Brain microvascular endothelial cell (primary cell): ENCODE measurements at regions not wholly inside any gene's neighbourhood (a gene's known extent, or its start where the extent isn't known, plus 50 kb on each side); places are given as distances from the start of the nearest gene placed in this dataset.
A peak's percentile ranks its signal among the peaks of the same experiment; 100 is the strongest.

ENCODE experiments used
- DNase-seq: peaks from one replicate; pipeline ENCODE4 v3.0.0-alpha.2; 2020
- H3K27ac ChIP-seq: fragments of 250-450 bp; sonication (Bioruptor Pico); 2 replicates; pipeline ENCODE4 v1.5.1; 2020; ENCODE audit warnings: mild to moderate bottlenecking, moderate library complexity
- H3K27me3 ChIP-seq: fragments of 250-450 bp; sonication (Bioruptor Pico); replicated peaks from 2 replicates; pipeline ENCODE4 v1.5.1; 2020; ENCODE audit warnings: mild to moderate bottlenecking
- H3K36me3 ChIP-seq: fragments of 250-450 bp; sonication (Bioruptor Pico); replicated peaks from 2 replicates; pipeline ENCODE4 v1.5.1; 2020; ENCODE audit warnings: mild to moderate bottlenecking
- H3K4me3 ChIP-seq: 2 replicates; pipeline ENCODE4 v1.5.1; 2011; ENCODE audit warnings: low read depth, mild to moderate bottlenecking, control low read depth, low read length, moderate library complexity
- CTCF ChIP-seq: IDR thresholded peaks from 2 replicates; pipeline ENCODE4 v1.5.1; 2011; ENCODE audit warnings: low read depth, mild to moderate bottlenecking, moderate library complexity, low read length, control low read depth, inconsistent platforms; ENCODE audit errors: missing control alignments
- in situ Hi-C: cut with HindIII; loops from 2 replicates; pipeline ENCODE4 v1.10.0; 2017; ENCODE audit warnings: low sequenced_read_pairs, low pct_ligation_motif_present

DNA sequence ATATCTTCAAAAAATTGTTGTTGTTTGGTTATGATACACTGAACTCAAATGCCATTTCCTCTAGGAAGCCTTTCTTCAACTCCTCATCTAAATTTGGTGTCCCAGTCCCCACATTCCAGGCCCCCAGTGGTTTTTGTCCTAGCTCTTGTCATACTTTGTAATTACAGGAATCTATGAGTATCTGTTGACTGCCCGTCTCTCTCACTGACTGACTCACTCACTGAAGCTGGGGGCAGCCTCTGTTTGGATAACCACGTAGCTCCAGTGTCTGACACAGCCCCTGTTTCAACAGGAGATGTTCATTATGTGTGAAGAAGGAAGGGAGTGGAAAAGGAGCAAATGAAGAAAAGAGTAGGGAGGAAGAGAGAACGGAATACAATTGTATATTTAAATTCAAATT lies 284.1 kb upstream of the TENM3 start:
- Histone ChIP-seq H3K27me3 (no peaks in the 10 kb centered on the region), H3K36me3 (no peaks in the 10 kb centered on the region), H3K27ac (peak overlapping the region; percentile 61), H3K4me3 (no peak overlapping the region)
- TF ChIP-seq CTCF, result no peak
- peak; percentile 93 for DNase-seq
- in situ Hi-C loops, result no loop called here

GRCh38 chr4:181960384-181960783 lies 282.8 kb upstream of the TENM3 start:
- Histone ChIP-seq H3K27ac (no peak overlapping the region), H3K36me3 (no peaks in the 10 kb centered on the region), H3K27me3 (no peaks in the 10 kb centered on the region), H3K4me3 (no peak overlapping the region)
- TF ChIP-seq CTCF, result no peak
- no peak for DNase-seq
- in situ Hi-C loops, result no loop called here

DNA sequence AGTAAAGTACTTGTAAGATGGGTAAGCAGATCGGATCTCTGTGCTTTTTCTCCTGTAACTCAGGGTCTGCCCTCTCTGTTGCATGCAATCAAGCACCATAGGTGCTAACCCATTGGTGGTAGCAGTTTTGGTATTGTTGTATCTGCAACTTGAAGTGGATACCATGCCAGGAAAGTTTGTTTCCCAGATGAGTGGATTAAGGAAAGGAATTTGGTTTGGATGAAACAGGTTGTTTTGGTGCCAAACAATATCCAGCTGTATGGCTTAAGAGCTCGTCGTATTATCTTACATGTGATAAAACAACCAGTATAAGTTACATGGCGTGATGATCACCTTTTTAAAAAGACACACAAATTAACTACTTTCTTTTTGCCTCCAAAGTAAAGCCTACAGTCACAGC lies 280.9 kb upstream of the TENM3 start:
- DNase-seq, result no peak
- no peak for TF ChIP-seq CTCF
- H3K27ac ChIP-seq, result no peak overlapping the region
- no peaks in the 10 kb centered on the region for H3K36me3 ChIP-seq
- H3K4me3 ChIP-seq, result no peak overlapping the region
- H3K27me3 ChIP-seq, result no peaks in the 10 kb centered on the region
- in situ Hi-C loops, result no loop called here

DNA sequence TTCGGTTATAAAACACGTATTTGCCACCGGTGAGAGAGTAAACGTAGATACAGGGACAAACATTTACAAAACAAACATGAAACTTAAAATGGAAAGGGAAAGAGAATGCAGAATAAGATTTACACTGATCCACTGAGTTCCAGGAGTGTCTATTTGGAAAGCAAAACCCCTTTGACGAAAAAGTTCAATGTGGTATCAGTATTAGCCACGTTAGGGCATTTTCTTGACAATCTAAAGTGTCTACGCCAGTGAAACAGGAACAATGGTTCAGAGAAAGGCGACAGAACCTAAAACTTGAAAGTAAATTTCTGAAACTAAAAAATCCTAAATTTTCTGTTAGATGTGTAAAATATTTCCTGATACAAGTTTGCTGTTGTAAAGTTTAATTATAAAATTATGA lies 278.5 kb upstream of the TENM3 start:
- no peak for TF ChIP-seq CTCF
- Histone ChIP-seq H3K36me3 (no peaks in the 10 kb centered on the region), H3K27me3 (no peaks in the 10 kb centered on the region), H3K4me3 (no peak overlapping the region), H3K27ac (no peak overlapping the region)
- DNase-seq, result no peak
- in situ Hi-C loops, result no loop called here

DNA sequence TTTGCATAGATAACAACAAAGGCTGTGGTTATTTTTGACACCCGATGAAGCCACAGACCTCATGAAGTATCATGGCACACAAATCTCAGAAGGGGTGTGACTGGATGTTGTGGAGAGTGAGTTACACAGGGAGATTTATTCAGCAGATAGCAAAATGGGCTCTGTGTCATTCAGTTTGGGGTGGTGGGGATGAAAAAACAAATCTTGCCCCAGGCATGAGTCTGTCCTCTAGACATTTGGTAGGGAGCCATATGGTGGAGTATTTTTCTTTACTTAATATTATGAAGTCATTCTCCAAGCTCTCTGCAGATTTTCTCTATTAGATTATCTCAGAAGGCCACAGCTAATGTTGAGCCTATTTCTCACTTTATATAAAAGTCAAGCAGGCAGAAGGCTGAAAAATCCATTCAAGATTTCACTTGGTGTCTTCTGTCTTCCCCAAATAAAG lies 277.1 kb upstream of the TENM3 start:
- H3K27ac ChIP-seq, result no peak overlapping the region
- no peaks in the 10 kb centered on the region for H3K36me3 ChIP-seq
- in situ Hi-C loops, result no loop called here
- no peak overlapping the region for H3K4me3 ChIP-seq
- H3K27me3 ChIP-seq, result no peaks in the 10 kb centered on the region
- peak; percentile 79 for DNase-seq
- TF ChIP-seq CTCF, result no peak

DNA sequence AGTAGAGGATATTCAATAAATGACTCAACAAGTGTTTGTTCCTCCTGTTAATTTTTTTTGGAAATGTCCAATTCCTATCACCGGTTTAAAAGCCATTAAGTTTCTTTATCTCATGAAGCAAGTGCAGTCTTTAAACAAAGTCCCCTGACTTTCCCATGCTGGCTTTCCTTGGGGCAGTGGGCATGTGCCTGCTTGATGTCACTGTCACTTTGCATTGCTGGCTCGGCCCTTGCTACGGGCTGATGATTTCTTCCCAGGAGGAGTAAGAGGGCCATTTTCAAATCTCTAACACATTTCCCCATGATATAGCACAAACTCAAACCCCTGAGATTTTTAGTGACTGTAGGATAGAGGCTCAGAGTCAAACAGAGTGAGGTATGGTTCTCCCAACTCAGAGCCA lies 275.8 kb upstream of the TENM3 start:
- TF ChIP-seq CTCF, result no peak
- in situ Hi-C loops, result no loop called here
- Histone ChIP-seq H3K4me3 (no peak overlapping the region), H3K27ac (no peak overlapping the region), H3K27me3 (no peaks in the 10 kb centered on the region), H3K36me3 (no peaks in the 10 kb centered on the region)
- no peak for DNase-seq
